Activated CD8-positive, alpha-beta T cell treated with anti-CD3 and anti-CD28 coated beads for 36 hours (primary cell): ENCODE measurements at regions not wholly inside any gene's neighbourhood (a gene's known extent, or its start where the extent isn't known, plus 50 kb on each side); places are given as distances from the start of the nearest gene placed in this dataset.

Source experiments
- ATAC-seq: fragments of 200-7000 bp; cut with Tn5 transposase; one replicate; pipeline ENCODE4 v1.10.0; 2021; ENCODE audit warnings: mild to moderate bottlenecking, moderate library complexity
- CTCF ChIA-PET: fragments of 350-600 bp; sonication (Branson Sonifier 250); formaldehyde crosslinking; loops from one replicate; lab custom pipeline; 2021; ENCODE audit warnings: antibody characterized with exemption; lab: Charles Lee
- POLR2A ChIA-PET: fragments of 350-600 bp; sonication (Branson Sonifier 250); formaldehyde crosslinking; loops from one replicate; lab custom pipeline; 2021; ENCODE audit warnings: antibody characterized with exemption; lab: Charles Lee
- DNase-seq: peaks from one replicate; pipeline ENCODE4 v3.0.0-alpha.2; 2020
- H3K27ac Mint-ChIP-seq: one replicate; pipeline ENCODE4 v1.8.0; 2021; ENCODE audit warnings: mild to moderate bottlenecking, mixed read lengths
- H3K27me3 Mint-ChIP-seq: one replicate; pipeline ENCODE4 v1.8.0; 2021; ENCODE audit warnings: mixed read lengths
- H3K36me3 Mint-ChIP-seq: one replicate; pipeline ENCODE4 v1.8.0; 2021; ENCODE audit warnings: low read depth, mixed read lengths
- H3K4me1 Mint-ChIP-seq: one replicate; pipeline ENCODE4 v1.8.0; 2021; ENCODE audit warnings: low read depth, mixed read lengths
- H3K4me3 Mint-ChIP-seq: one replicate; pipeline ENCODE4 v1.8.0; 2021; ENCODE audit warnings: mild to moderate bottlenecking, moderate library complexity, mixed read lengths
- H3K9me3 Mint-ChIP-seq: one replicate; pipeline ENCODE4 v1.8.0; 2021; ENCODE audit warnings: mixed read lengths
- CTCF ChIP-seq: fragments of 200-600 bp; IDR thresholded peaks from one replicate; pipeline ENCODE4 v1.8.0; 2022; ENCODE audit warnings: antibody characterized with exemption, mild to moderate bottlenecking
- intact Hi-C: fragments of 100-400 bp; cut with micrococcal nuclease; formaldehyde crosslinking; loops from one replicate; pipeline ENCODE4 v1.10.0; 2022

GRCh38 chr5:97365163-97365845, 182.3 kb upstream of the RIOK2 start:
- H3K27ac Mint-ChIP-seq = no peak overlapping the region
- CTCF ChIA-PET = no interaction called here
- H3K36me3 Mint-ChIP-seq = no peaks in the 10 kb centered on the region
- no peak overlapping the region for H3K4me3 Mint-ChIP-seq
- POLR2A ChIA-PET = no interaction called here
- peaks cover 4% of the 10 kb centered on the region for H3K9me3 Mint-ChIP-seq
- no peaks in the 10 kb centered on the region for H3K27me3 Mint-ChIP-seq
- no peak for TF ChIP-seq CTCF
- no peaks in the 10 kb centered on the region for H3K4me1 Mint-ChIP-seq
- no peak for ATAC-seq
- no peak for DNase-seq
- intact Hi-C loops = no loop called here

DNA sequence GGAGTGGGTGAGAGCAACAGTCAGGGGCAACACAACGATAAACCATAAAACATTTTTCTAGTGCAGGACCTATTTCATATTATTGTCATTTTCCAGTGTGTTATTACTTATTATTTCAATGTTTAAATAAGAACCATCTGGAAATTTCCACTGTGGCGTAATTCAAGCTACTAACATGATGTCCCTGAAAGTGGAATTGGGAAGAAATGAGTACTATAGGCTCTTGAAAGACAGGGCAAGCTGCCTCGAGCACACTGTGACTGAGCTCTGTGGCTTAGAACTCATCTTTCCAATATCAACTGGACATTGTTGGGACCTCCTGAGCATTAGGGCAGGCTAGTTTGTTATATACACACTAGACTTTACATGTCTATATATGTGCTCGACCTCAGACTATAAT, 182.9 kb upstream of the RIOK2 start:
- H3K4me1 Mint-ChIP-seq = no peaks in the 10 kb centered on the region
- no peak for TF ChIP-seq CTCF
- ATAC-seq = no peak
- H3K4me3 Mint-ChIP-seq = no peak overlapping the region
- no peak for DNase-seq
- no peaks in the 10 kb centered on the region for H3K36me3 Mint-ChIP-seq
- no peak overlapping the region for H3K27ac Mint-ChIP-seq
- ChIA-PET POLR2A (no interaction called here), CTCF (no interaction called here)
- H3K9me3 Mint-ChIP-seq = peaks cover 4% of the 10 kb centered on the region
- no peaks in the 10 kb centered on the region for H3K27me3 Mint-ChIP-seq
- intact Hi-C loops = no loop called here

DNA sequence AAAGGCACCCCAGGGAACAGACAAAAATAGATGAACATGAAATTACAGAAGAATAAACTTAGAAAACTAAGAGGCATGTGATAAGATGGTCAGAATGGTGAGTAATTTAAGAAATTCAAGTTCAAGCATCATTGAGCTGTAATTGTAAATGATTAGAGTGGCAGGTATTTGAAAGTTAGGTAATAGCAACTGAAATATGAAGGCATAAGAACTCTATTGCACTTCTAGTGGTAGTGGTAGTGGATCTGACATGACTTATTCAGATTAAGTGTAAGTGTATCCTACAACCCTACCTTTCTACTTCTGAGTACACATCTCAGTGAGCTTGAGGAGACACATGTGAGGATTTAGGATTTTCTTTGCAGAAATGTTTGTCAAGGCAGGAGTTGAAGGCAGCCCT, 192.9 kb upstream of the RIOK2 start:
- ATAC-seq (no peak), DNase-seq (no peak)
- CTCF ChIA-PET = no interaction called here
- TF ChIP-seq CTCF = no peak
- H3K27ac Mint-ChIP-seq = no peak overlapping the region
- H3K27me3 Mint-ChIP-seq = no peaks in the 10 kb centered on the region
- POLR2A ChIA-PET = no interaction called here
- H3K4me1 Mint-ChIP-seq = no peaks in the 10 kb centered on the region
- intact Hi-C loops = no loop called here
- no peak overlapping the region for H3K4me3 Mint-ChIP-seq
- peaks cover 2% of the 10 kb centered on the region for H3K9me3 Mint-ChIP-seq
- H3K36me3 Mint-ChIP-seq = no peaks in the 10 kb centered on the region

GRCh38 chr5:97377582-97377981, 194.5 kb upstream of the RIOK2 start:
- H3K36me3 Mint-ChIP-seq = no peaks in the 10 kb centered on the region
- H3K9me3 Mint-ChIP-seq = no peaks in the 10 kb centered on the region
- intact Hi-C loops = no loop called here
- H3K4me3 Mint-ChIP-seq = no peak overlapping the region
- DNase-seq (no peak), ATAC-seq (no peak)
- TF ChIP-seq CTCF = no peak
- POLR2A ChIA-PET = no interaction called here
- CTCF ChIA-PET = no interaction called here
- H3K27me3 Mint-ChIP-seq = no peaks in the 10 kb centered on the region
- H3K27ac Mint-ChIP-seq = no peak overlapping the region
- no peaks in the 10 kb centered on the region for H3K4me1 Mint-ChIP-seq

GRCh38 chr5:97383996-97384395, 200.9 kb upstream of the RIOK2 start:
- TF ChIP-seq CTCF = no peak
- Mint-ChIP-seq H3K9me3 (no peaks in the 10 kb centered on the region), H3K4me1 (no peaks in the 10 kb centered on the region)

More at GRCh38 chr5:97383996-97384395, 200.9 kb upstream of the RIOK2 start:
- no peak for ATAC-seq
- no peaks in the 10 kb centered on the region for H3K36me3 Mint-ChIP-seq
- intact Hi-C loops = no loop called here
- ChIA-PET POLR2A (no interaction called here), CTCF (no interaction called here)
- no peaks in the 10 kb centered on the region for H3K27me3 Mint-ChIP-seq
- no peak overlapping the region for H3K4me3 Mint-ChIP-seq
- DNase-seq = no peak
- H3K27ac Mint-ChIP-seq = no peak overlapping the region
